ENCODE measurements at regions not wholly inside any gene's neighbourhood (a gene's known extent, or its start where the extent isn't known, plus 50 kb on each side); places are given as distances from the start of the nearest gene placed in this dataset.

- H3K36me3 ChIP-seq (ENCODE audit: control insufficient read depth, insufficient read depth, low read length), result no peaks in the 10 kb centered on the region
- TF ChIP-seq CTCF (IDR thresholded peaks at IDR 0.05; ENCODE audit: insufficient read depth, low read length, poor library complexity, severe bottlenecking), result no peak
- no peak overlapping the region for H3K4me3 ChIP-seq (replicated peaks; ENCODE audit: low read depth, low read length)
- no peaks in the 10 kb centered on the region for H3K27me3 ChIP-seq (replicated peaks; ENCODE audit: control insufficient read depth, insufficient read depth, low read length)
- no peak for DNase-seq (ENCODE audit: extremely low read depth, insufficient read length)
Measured at GRCh38 chr4:163592212-163592611, 97.7 kb downstream of the TMA16 start.

- TF ChIP-seq CTCF (IDR thresholded peaks at IDR 0.05; ENCODE audit: insufficient read depth, low read length, poor library complexity, severe bottlenecking), result no peak
- Histone ChIP-seq H3K36me3 (ENCODE audit: control insufficient read depth, insufficient read depth, low read length) (no peaks in the 10 kb centered on the region), H3K4me3 (replicated peaks; ENCODE audit: low read depth, low read length) (no peak overlapping the region), H3K27me3 (replicated peaks; ENCODE audit: control insufficient read depth, insufficient read depth, low read length) (no peaks in the 10 kb centered on the region)
- no peak for DNase-seq (ENCODE audit: extremely low read depth, insufficient read length)
Measured at GRCh38 chr4:163595580-163595979, 101.1 kb downstream of the TMA16 start.

GRCh38 chr4:163598028-163598427, 103.5 kb downstream of the TMA16 start:
- H3K27me3 ChIP-seq (replicated peaks; ENCODE audit: control insufficient read depth, insufficient read depth, low read length), result no peaks in the 10 kb centered on the region
- TF ChIP-seq CTCF (IDR thresholded peaks at IDR 0.05; ENCODE audit: insufficient read depth, low read length, poor library complexity, severe bottlenecking), result no peak
- H3K4me3 ChIP-seq (replicated peaks; ENCODE audit: low read depth, low read length), result no peak overlapping the region
- DNase-seq (ENCODE audit: extremely low read depth, insufficient read length), result no peak
- no peaks in the 10 kb centered on the region for H3K36me3 ChIP-seq (ENCODE audit: control insufficient read depth, insufficient read depth, low read length)

- no peaks in the 10 kb centered on the region for H3K36me3 ChIP-seq (ENCODE audit: control insufficient read depth, insufficient read depth, low read length)
- H3K4me3 ChIP-seq (replicated peaks; ENCODE audit: low read depth, low read length), result no peak overlapping the region
- no peaks in the 10 kb centered on the region for H3K27me3 ChIP-seq (replicated peaks; ENCODE audit: control insufficient read depth, insufficient read depth, low read length)
- no peak for DNase-seq (ENCODE audit: extremely low read depth, insufficient read length)
- TF ChIP-seq CTCF (IDR thresholded peaks at IDR 0.05; ENCODE audit: insufficient read depth, low read length, poor library complexity, severe bottlenecking), result no peak
Measured at GRCh38 chr4:163598489-163598888, 104.0 kb downstream of the TMA16 start.

GRCh38 chr4:163600727-163601126, 106.2 kb downstream of the TMA16 start:
- H3K36me3 ChIP-seq (ENCODE audit: control insufficient read depth, insufficient read depth, low read length), result no peaks in the 10 kb centered on the region
- H3K27me3 ChIP-seq (replicated peaks; ENCODE audit: control insufficient read depth, insufficient read depth, low read length), result no peaks in the 10 kb centered on the region
- DNase-seq (ENCODE audit: extremely low read depth, insufficient read length), result no peak
- no peak overlapping the region for H3K4me3 ChIP-seq (replicated peaks; ENCODE audit: low read depth, low read length)
- TF ChIP-seq CTCF (IDR thresholded peaks at IDR 0.05; ENCODE audit: insufficient read depth, low read length, poor library complexity, severe bottlenecking), result no peak

GRCh38 chr4:163603257-163603656, 108.8 kb downstream of the TMA16 start:
- TF ChIP-seq CTCF (IDR thresholded peaks at IDR 0.05; ENCODE audit: insufficient read depth, low read length, poor library complexity, severe bottlenecking), result no peak
- Histone ChIP-seq H3K36me3 (ENCODE audit: control insufficient read depth, insufficient read depth, low read length) (no peaks in the 10 kb centered on the region), H3K27me3 (replicated peaks; ENCODE audit: control insufficient read depth, insufficient read depth, low read length) (no peaks in the 10 kb centered on the region), H3K4me3 (replicated peaks; ENCODE audit: low read depth, low read length) (no peak overlapping the region)
- no peak for DNase-seq (ENCODE audit: extremely low read depth, insufficient read length)

Data from GM06990 (cell line).